Fibroblast of lung (primary cell): ENCODE measurements at regions not wholly inside any gene's neighbourhood (a gene's known extent, or its start where the extent isn't known, plus 50 kb on each side); places are given as distances from the start of the nearest gene placed in this dataset.

ENCODE experiments used
- DNase-seq, 2 donors: peaks; one replicate each; pipeline versions ENCODE4 v3.0.0 to v3.0.0-alpha.2; 2010; ENCODE audit warnings: low read depth in 2 of 2
- H2AFZ ChIP-seq: 2 replicates; pipeline ENCODE4 v1.5.1; 2012; ENCODE audit warnings: low read length, control low read depth, inconsistent platforms
- H3K27ac ChIP-seq: 2 replicates; pipeline ENCODE4 v1.5.1; 2011; ENCODE audit warnings: low read length, control low read depth; ENCODE audit not compliant: insufficient read depth
- H3K27me3 ChIP-seq: 2 replicates; pipeline ENCODE4 v1.5.1; 2011; ENCODE audit warnings: mild to moderate bottlenecking, low read length; ENCODE audit not compliant: control insufficient read depth, insufficient read depth
- H3K36me3 ChIP-seq: 2 replicates; pipeline ENCODE4 v1.5.1; 2011; ENCODE audit warnings: low read length; ENCODE audit not compliant: control insufficient read depth, insufficient read depth
- H3K4me1 ChIP-seq: 2 replicates; pipeline ENCODE4 v1.5.1; 2011; ENCODE audit warnings: low read length; ENCODE audit not compliant: control insufficient read depth, insufficient read depth; ENCODE audit errors: extremely low read depth
- H3K4me2 ChIP-seq: 2 replicates; pipeline ENCODE4 v1.5.1; 2011; ENCODE audit warnings: low read length, control low read depth; ENCODE audit not compliant: insufficient read depth; ENCODE audit errors: extremely low read depth
- H3K4me3 ChIP-seq, 4 experiments: fragments of 200-600 bp in 1 of 4; sonication (generic) in 1 of 4; replicated peaks in 1 of 4; 2 replicates each; pipeline ENCODE4 v1.5.1; 2011 to 2016; ENCODE audit warnings: low read length in 4 of 4, low read depth in 3 of 4, mild to moderate bottlenecking in 3 of 4, control low read depth in 2 of 4, inconsistent platforms in 1 of 4, mixed read lengths in 1 of 4; ENCODE audit not compliant: insufficient read depth in 1 of 4; ENCODE audit errors: control extremely low read depth in 1 of 4
- H3K79me2 ChIP-seq: 2 replicates; pipeline ENCODE4 v1.5.1; 2012; ENCODE audit warnings: mild to moderate bottlenecking, low read length, inconsistent platforms; ENCODE audit not compliant: control insufficient read depth, insufficient read depth
- H3K9ac ChIP-seq: 2 replicates; pipeline ENCODE4 v1.5.1; 2011; ENCODE audit warnings: mild to moderate bottlenecking, low read length, control low read depth; ENCODE audit not compliant: insufficient read depth
- H3K9me3 ChIP-seq: 2 replicates; pipeline ENCODE4 v1.5.1; 2012; ENCODE audit warnings: low read depth, low read length; ENCODE audit not compliant: control insufficient read depth, insufficient read depth
- H4K20me1 ChIP-seq: 2 replicates; pipeline ENCODE4 v1.5.1; 2011; ENCODE audit warnings: low read length; ENCODE audit not compliant: control insufficient read depth, insufficient read depth; ENCODE audit errors: extremely low read depth
- CTCF ChIP-seq, 2 donors: IDR thresholded peaks in 1 of 2; conservative IDR thresholded peaks in 1 of 2; 1 replicate in 1 of 2; 2 replicates in 1 of 2; pipeline ENCODE4 v1.5.1; 2011 to 2012; ENCODE audit warnings: low read length in 2 of 2, control low read depth in 1 of 2, inconsistent platforms in 1 of 2, low read depth in 1 of 2, mild to moderate bottlenecking in 1 of 2
- EZH2 ChIP-seq: IDR thresholded peaks from 2 replicates; pipeline ENCODE4 v1.5.1; 2012; ENCODE audit warnings: low read length, control low read depth, mild to moderate bottlenecking; ENCODE audit errors: missing control alignments

GRCh38 chr1:228849011-228849541 is 113.8 kb downstream of the RHOU start:
- Histone ChIP-seq H3K9me3 (no peaks in the 10 kb centered on the region), H4K20me1 (no peaks in the 10 kb centered on the region), H3K27ac (no peak overlapping the region), H3K4me3 (no peak overlapping the region), H3K9ac (no peak overlapping the region), H3K27me3 (no peaks in the 10 kb centered on the region), H3K4me1 (no peaks in the 10 kb centered on the region), H2AFZ (no peak overlapping the region), H3K4me2 (no peak overlapping the region), H3K36me3 (no peaks in the 10 kb centered on the region), H3K79me2 (no peaks in the 10 kb centered on the region)
- no peak for TF ChIP-seq EZH2
- no peak for TF ChIP-seq CTCF (conservative IDR thresholded peaks at IDR 0.05 in 1 of 2, IDR thresholded peaks at IDR 0.05 in 1 of 2; ENCODE audit: low read depth in 1 of 2, low read length in 2 of 2)
- DNase-seq = no peak

- no peak overlapping the region for H3K9ac ChIP-seq
- H3K9me3 ChIP-seq = no peaks in the 10 kb centered on the region
- H3K4me2 ChIP-seq = no peak overlapping the region
- TF ChIP-seq EZH2 (no peak), CTCF (conservative IDR thresholded peaks at IDR 0.05 in 1 of 2, IDR thresholded peaks at IDR 0.05 in 1 of 2; ENCODE audit: low read depth in 1 of 2, low read length in 2 of 2) (no peak)
- no peak overlapping the region for H3K4me3 ChIP-seq
- H3K36me3 ChIP-seq = no peaks in the 10 kb centered on the region
- DNase-seq = no peak
- no peaks in the 10 kb centered on the region for H3K4me1 ChIP-seq
- H3K27me3 ChIP-seq = no peaks in the 10 kb centered on the region
- H3K27ac ChIP-seq = no peak overlapping the region
- H3K79me2 ChIP-seq = no peaks in the 10 kb centered on the region
- H4K20me1 ChIP-seq = no peaks in the 10 kb centered on the region
- no peak overlapping the region for H2AFZ ChIP-seq
Measured at GRCh38 chr1:228850141-228851100, 115.1 kb downstream of the RHOU start.

- no peak overlapping the region for H3K4me3 ChIP-seq
- H4K20me1 ChIP-seq = no peaks in the 10 kb centered on the region
- no peak overlapping the region for H3K4me2 ChIP-seq
- H2AFZ ChIP-seq = no peak overlapping the region
- no peak for TF ChIP-seq CTCF (conservative IDR thresholded peaks at IDR 0.05 in 1 of 2, IDR thresholded peaks at IDR 0.05 in 1 of 2; ENCODE audit: low read depth in 1 of 2, low read length in 2 of 2)
- TF ChIP-seq EZH2 = no peak
- no peak overlapping the region for H3K9ac ChIP-seq
- no peak for DNase-seq
- H3K36me3 ChIP-seq = no peaks in the 10 kb centered on the region
- no peaks in the 10 kb centered on the region for H3K79me2 ChIP-seq
- H3K4me1 ChIP-seq = no peaks in the 10 kb centered on the region
- H3K9me3 ChIP-seq = no peaks in the 10 kb centered on the region
- H3K27ac ChIP-seq = no peak overlapping the region
- no peaks in the 10 kb centered on the region for H3K27me3 ChIP-seq
Measured at GRCh38 chr1:228851193-228851592, 115.9 kb downstream of the RHOU start.
